HG03575 (cell line): ENCODE measurements at regions not wholly inside any gene's neighbourhood (a gene's known extent, or its start where the extent isn't known, plus 50 kb on each side); places are given as distances from the start of the nearest gene placed in this dataset.

ENCODE experiments used
- ATAC-seq: cut with Tn5 transposase; IDR thresholded peaks from one replicate; pipeline ENCODE4 v1.9.1; 2021; ENCODE audit not compliant: unreplicated experiment, insufficient number of reproducible peaks, low FRiP score; ENCODE audit errors: extremely low read depth

DNA sequence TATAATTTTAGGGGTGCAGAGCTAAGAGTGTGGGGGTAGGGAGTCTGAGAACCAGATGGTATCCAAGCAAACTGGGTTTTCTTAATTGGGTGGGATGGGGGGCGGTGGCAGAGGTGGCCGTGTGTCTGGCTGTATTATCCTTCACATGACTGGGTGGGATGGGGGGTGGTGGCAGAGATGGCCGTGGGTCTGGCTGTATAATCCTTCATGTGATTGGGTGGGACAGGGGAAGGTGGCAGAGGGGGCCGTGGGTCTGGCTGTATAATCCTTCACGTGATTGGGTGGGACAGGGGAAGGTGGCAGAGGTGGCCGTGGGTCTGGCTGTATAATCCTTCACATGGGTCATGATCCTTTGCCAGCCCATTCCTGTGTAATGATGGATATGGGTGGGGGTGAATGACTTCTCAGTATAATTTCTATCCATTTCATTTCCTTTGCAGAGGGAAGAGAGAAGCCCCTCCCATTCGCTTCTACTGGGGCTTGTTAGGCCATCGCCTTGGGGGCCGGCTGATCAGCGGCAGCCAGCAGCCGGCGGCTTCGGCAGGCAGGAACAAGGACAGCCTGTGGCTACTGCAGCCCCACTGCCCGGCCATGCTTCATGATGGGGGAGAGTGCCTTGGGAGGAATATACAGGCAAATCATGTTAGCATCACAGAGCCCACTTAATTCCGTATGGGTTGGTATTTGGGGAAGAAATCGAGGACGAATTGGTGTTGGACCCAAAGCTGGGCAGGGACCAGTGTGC is 179.6 kb upstream of the MKI67 start:
- ATAC-seq: no peak

DNA sequence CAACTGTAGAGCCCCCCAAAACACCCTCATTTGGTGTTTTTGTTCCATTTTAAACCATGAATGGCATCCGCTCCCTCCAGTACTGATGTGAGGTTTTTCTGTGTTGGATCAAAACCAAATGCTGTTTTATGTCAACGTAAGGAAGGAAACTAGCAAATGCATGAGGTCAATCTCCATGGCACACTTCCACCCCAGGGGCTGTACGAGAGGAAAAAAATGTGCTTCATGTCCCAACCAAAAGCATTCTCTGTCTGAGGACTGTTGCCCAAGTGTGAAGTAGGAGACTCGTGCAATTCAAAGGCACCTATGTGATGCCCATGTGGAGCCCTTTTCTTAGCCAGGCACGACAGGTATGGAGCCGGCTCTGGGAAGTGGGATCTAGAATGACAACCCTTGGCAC is 180.3 kb upstream of the MKI67 start:
- no peak for ATAC-seq

DNA sequence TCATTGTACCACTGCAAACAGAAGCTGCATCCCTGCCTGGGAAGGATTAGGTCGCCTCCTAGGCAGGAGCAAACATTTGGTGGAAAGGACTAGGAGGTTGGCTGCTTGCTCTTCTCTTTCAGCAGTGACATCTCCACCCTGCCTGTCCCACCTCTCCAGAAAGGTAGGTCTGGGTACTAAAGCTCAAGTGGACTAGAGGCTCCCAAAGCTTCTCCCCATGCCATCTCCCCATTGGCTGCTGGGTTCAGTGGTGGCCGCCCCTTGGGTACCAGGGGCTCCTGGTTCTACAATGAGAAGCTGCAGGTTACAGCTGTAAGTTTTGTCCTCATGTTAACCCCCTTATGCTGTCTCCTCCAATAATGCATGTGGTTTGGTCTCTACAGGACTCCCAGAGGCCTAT is 180.7 kb upstream of the MKI67 start:
- ATAC-seq: no peak

DNA sequence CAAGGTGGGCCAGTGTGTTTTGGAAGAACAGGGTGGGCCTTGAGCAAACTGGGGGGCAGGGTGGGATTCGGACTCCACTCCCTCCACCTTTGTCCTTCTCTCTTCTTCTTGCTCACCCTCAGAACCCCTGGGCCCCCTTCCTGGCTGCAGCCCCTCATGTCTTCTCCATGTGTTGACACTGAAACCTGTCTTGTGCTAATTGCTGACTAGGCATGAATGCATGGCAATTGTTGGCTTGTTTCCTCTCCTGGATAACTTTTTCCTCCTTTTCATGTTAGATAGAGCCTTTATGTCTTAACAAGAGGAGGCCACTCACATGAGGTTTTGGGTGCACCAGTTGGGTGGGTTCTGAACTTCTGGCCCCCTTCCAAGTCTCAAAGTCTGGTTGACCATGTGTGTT is 181.6 kb upstream of the MKI67 start:
- ATAC-seq: no peak

DNA sequence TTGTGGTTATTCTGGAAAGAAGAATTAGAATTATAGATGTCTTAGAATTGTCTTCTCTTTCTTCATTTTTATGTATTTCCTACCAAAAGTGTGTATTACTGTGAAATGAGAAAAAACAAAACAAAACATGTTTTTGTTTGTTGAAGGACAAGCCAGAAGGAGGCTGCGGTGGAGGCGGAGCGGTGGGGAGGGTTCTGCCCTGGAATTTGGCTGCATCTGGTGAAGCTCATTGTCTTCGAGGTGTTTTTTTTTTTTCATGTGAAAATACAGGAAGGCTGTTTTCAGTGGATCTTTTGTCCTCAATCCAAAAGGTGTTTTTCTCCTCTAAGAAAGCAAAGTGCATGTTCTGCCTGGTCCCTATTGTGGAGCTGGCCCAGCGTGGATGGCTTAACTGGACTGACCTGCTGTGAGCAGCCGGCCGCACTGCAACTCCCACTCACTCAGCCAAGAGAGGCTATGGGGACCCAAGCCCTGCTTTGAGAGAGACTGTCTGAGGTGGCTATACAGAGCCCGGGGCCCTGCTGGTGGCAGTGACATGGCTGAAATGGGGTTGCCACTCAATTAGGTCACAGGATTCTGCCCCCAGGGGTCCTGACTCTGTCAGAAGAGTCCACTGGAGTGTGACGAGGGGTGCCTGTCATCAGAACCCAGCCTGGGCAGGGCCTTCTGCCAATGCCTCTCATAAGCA is 184.9 kb upstream of the MKI67 start:
- no peak for ATAC-seq

DNA sequence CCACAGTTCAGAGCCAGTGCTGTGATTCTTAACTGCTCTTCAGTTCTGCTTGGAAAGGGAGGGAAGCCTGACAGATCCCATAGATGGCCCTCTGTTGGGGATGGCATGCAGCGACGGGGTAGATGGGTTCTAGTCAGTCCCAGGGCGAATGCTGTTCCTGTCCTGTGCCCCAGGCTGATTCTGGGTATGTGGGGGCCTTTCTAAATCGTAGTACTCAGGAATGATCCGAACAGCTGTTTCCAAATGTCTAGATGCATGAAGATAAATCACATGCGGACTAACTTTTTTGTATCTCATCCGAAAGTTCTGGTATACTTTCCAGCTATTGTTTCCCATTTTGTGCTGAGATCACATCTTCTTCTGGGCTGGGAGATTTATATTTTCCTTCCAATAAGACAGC is 186.0 kb upstream of the MKI67 start:
- no peak for ATAC-seq

DNA sequence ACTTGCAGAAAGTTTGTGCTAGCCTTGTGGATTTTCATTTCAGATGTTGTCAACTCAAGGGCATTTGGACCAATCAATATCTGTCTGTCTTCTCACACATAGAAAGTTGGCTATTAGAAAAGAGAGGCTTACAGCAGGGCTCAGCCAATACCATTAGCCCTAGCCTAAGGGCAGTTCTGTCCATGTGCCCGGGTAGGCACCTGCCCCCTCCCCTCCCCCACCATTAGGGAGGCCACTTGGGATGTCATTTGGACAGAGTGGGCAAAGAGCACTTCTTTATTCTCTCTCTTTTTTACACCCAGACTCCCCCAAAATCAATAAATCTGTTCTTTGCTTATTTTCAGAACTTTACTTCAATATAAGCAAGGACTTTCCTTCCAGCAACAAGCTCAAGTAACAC is 188.5 kb upstream of the MKI67 start:
- ATAC-seq: no peak

DNA sequence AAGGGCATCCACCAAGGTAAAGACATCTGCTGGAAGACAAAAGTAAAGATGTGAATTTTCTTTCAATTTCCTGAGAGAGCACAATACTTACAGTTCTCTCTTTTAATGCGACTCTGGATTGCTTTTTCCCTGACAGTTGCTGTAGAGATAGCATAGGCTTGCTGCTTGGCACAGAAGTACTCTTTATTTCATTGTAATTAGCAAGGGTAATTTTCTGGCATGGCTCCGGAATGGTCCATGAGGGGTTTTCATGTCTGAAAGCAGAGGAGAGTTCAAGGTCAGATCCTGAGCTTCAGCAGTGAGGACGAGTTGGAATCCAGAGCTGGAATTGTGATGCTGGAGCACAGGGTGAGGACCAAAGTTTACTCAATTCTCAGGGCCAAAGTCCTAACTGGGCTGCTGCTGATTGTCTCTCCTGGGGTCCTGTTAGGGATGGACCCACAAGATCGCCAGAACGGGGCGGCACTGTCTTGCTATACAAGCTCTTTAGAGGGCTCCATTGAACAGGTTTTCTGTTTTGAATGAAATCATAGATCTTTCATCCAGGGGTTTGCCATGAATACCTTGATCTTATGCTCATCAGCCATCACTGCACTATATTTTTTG is 190.0 kb upstream of the MKI67 start:
- no peak for ATAC-seq

DNA sequence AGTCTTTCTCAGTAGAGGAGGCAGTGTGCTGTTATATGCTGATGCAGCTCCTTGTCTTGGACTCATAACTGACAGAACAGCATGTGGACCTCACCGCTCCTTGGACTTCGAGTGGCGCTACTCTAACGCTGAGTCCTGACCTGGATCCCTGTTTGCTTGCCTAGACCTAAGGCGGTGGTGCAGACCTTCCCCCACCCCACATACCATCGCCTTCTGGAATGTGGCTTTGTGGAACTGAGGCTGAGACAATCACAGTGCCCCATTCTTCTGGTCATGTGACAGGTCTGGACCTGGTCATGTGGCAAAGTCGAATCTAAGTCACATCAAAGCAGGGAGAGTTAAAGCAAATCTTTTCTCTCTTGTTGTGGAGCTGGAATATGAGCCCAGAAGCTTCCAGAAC is 190.7 kb upstream of the MKI67 start:
- ATAC-seq: no peak

DNA sequence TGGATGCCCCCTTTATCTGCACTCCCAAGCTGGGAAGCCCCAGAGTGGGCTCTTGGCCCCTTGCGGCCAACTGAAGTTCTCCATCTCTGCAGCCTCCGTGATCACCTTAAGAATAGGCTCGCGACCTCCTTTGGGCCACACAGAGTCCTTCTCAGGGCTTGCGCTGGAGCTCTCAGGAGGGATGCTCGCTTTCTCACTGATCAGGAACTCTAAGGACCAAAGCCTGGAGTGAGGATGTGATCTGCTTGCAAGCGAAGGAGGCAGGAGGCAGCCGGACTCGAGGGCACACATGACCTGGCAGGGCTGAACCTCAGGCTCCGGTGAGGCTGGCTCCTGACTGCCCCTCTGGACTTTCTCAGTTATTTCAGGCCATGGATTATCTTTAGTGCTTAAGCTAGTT is 192.1 kb upstream of the MKI67 start:
- no peak for ATAC-seq

DNA sequence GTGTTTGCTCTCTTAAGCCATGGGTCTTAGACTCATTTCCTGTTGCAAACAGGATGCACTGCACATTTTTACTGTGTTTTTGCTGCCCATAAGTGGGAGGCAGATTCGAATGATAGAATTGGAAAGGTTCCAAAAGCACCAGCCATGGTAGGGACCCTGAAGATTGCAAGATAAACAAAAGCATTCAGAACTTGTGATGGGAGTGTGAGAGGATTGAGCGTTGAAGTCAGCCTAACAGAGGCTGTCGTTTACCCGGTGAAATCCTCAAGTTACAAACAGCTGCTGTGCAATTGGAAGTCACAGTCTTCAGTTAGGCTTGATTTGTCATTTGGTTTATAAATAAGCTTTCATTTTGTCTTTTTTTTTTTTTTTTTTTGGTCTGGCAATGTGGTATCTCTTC is 192.7 kb upstream of the MKI67 start:
- no peak for ATAC-seq

DNA sequence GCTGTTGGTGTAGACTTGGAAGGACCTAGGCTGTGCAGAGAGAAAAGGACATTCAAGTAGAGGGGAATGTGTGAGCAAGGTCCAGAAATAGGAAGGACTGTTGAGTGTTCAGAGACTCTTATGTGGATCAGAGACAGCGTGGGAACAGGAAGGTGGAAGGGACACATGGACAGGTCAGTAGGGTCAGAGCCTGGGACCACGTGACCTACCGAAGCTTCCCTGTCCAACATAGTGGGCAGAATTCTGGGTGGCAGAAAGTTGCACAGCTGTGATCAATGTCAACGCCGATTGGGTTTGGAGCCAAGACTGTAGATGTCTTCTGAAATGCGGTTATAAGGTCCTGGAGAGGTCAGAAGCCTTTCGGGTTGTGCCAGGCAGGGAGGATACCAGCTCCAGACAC is 195.9 kb upstream of the MKI67 start:
- ATAC-seq: no peak

DNA sequence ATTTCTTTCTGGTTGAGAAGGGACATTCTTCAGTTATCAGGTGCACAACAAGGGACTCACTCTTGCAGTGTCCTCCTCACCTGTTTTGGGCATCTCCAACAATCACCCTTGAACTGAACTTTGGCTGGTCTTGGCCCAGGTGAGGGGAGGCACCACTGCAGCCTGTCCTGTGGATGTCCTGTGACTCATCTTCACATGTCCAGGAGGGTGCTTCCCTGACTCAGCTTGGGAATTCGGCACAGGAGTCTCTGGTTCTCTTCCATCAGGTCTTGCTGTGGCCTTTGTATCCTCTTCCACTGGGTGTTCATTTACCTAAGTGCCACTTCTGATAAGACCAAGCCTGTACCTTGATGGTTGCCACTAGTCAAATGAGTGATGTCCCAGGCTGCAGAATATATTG is 196.7 kb upstream of the MKI67 start:
- no peak for ATAC-seq

DNA sequence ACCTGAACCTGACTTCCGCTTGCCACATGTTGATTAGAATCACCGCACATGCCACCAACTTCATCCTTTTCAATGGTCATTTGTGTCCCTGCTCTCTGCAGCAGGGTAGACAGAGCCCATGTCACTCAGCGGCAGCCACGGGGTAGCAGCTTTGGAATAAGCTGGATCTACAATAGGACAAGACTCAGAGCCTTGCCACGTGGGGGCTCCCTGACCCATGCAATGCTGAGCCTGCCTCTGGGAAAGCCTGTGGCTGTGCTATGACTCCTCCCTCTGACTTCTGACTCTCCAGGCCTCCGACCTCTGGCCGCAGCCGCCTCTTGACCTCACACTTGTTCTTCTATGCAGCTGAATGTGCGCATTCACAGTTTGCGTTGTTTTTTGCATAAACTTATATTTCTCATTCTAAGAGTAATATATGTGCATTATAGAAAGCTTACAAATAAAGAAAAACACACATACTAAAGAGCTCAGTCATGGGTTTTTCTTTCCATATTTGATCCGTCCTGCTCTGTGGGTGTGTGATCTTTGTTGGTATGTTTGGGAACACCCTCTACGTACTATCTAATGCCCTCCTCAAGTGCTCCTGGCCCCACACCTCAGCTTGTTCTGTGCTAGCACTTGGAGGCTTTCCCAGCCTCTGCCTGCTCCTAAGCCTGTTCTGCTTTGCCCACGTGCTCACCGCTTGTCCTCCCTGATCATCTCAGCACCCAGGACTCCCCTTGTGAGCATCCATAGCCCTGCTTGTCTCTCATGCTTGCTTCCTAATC is 198.0 kb upstream of the MKI67 start:
- no peak for ATAC-seq

DNA sequence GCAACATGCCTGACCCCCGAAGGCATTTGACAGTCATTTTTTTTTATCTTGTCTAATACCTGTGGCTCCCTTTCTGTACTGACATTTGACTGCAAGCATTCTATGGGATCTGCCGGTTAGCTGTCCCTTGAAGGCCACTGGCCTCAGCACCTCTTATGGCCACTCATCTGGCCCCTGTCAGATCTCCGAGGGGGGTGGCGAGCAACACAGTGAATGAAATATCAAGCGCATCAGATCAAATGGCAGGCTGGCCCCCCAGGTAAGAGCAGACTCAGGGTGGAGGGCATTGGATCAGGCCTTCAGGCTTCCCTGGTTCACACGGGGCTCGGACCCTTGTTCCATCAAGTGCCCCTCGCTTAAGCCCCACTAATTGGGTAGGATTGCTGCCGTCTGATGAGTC is 199.6 kb upstream of the MKI67 start:
- ATAC-seq: no peak

DNA sequence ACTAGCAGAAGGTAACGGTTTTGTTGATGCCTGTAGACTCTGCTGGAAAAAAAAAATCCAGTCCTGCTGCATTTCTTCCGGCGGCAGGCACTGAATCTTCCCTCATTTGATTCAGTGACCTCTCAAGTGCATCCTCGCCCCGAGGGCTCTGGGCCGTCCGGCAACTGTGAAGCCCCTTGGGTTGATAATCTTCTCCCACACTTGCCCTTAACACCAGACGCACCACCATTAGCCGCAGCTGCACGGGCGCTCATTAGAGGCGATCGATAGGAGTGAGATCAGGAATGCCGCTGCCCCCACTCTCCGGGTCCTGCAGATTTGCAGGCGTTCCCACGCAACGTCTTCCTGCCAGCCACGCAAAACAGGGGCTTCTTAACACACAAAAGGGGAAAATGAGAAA is 200.0 kb upstream of the MKI67 start:
- ATAC-seq: no peak

DNA sequence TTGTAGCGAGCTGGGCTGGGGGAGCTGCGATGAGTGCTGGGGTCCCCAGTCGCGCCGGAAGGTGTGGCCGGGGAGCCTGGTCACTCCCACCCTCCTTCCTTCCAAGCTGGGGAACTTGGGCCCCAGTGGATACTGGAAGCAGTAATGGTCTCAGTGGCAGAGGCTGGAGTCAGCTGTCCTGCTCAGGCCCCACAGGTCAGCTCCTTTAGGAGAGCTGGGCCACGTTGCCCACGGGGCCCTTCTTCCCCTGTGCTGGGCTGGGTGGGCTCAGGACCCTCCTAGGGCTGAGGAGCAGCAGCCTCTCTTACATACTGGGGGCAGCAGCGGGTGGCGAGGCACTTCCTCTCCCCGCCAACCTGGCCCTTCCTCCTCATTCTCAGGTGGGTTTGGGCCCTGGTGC is 200.6 kb upstream of the MKI67 start:
- no peak for ATAC-seq

DNA sequence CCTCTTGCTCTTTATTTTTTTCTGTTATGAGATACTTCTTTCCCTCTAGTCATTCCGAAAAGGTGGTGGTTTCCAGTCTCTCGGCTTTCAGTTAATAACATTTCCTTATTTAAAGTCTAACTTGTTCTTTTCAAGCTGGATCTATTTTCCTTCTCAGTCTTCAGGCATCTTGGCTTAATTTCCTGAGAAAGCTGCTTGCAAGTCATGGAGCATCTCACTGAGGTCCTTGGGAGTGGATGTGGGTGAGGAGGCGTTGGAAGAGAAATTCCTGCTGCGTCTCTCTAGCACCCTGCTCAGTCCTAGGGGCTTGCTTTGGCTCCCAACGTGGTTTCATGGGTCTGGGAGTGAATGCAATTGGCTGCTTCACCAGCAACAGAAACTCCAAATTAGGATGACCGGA is 210.2 kb upstream of the MKI67 start:
- ATAC-seq: no peak

DNA sequence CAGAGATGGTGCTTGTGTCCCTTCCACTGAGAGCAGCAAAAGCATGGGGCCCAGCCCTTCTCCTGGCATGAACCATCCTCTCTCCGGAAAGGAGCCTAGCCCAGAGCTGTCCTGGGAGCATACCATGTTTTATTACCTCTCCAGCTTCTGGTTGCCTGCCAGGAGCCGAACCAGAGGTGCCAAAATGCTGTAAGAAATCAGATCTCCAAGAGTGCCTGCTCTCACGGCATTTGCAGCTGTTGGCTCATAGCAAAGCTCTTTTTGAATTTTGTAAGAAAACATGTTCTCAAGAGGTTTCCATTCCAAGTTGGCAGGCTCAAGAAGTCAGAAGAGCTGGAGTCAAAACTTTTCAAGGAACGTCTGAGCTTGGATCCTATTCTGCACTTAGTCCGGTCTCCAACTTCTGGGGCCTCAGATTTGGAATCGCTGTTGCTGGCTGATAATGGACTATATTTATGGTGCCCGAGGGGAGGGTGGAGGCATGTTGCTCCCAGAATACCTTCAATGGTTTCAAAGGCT is 211.7 kb upstream of the MKI67 start:
- ATAC-seq: no peak

DNA sequence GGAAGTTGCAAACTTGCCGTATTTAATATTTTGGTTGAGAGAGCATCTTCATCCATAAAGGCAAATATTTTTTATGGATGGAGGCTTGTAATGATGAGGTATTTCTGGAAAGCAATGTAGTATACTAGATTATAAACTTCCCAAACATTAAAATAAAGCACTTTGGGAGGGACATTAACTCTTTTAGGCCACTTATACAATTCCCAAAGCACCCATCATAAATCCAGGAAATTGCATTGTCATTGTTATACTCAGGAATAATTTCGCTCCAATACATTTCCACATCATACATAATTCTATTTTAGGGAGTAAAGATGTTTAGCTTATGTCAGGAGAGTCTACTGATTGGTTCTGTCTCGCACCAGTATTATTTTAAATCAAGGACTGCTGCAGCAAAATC is 212.7 kb upstream of the MKI67 start:
- no peak for ATAC-seq
